IMR-90 (cell line): ENCODE measurements at regions not wholly inside any gene's neighbourhood (a gene's known extent, or its start where the extent isn't known, plus 50 kb on each side); places are given as distances from the start of the nearest gene placed in this dataset.

ENCODE experiments used
- MXI1 ChIP-seq: IDR thresholded peaks from 2 replicates; pipeline ENCODE4 v1.6.1; 2012; ENCODE audit warnings: low read depth, mild to moderate bottlenecking, low read length, moderate library complexity, borderline replicate concordance
- POLR2A ChIP-seq: IDR thresholded peaks from 2 replicates; pipeline ENCODE4 v1.6.1; 2012; ENCODE audit warnings: mild to moderate bottlenecking, low read depth, low read length
- RAD21 ChIP-seq: IDR thresholded peaks from 2 replicates; pipeline ENCODE4 v1.6.1; 2012; ENCODE audit warnings: low read length, improper control_type of control experiment
- RCOR1 ChIP-seq: IDR thresholded peaks from 2 replicates; pipeline ENCODE4 v1.6.1; 2012; ENCODE audit warnings: mild to moderate bottlenecking, low read length, improper control_type of control experiment; ENCODE audit not compliant: insufficient replicate concordance
- SMC3 ChIP-seq: fragments of 150-350 bp; IDR thresholded peaks from 2 replicates; pipeline ENCODE4 v1.6.1; 2016; ENCODE audit warnings: low read depth, mild to moderate bottlenecking, antibody characterized with exemption, low read length, moderate library complexity
- TF ChIP-seq, protein P1 (sequence below): conservative IDR thresholded peaks from 2 replicates; pipeline ENCODE4 v1.5.1; 2012; ENCODE audit warnings: mild to moderate bottlenecking, low read depth, low read length, improper control_type of control experiment
- TF ChIP-seq, protein P2 (sequence below): fragments of 150-350 bp; IDR thresholded peaks from 2 replicates; pipeline ENCODE4 v1.6.1; 2016; ENCODE audit warnings: low read depth, mild to moderate bottlenecking, low read length, moderate library complexity, borderline replicate concordance

DNA sequence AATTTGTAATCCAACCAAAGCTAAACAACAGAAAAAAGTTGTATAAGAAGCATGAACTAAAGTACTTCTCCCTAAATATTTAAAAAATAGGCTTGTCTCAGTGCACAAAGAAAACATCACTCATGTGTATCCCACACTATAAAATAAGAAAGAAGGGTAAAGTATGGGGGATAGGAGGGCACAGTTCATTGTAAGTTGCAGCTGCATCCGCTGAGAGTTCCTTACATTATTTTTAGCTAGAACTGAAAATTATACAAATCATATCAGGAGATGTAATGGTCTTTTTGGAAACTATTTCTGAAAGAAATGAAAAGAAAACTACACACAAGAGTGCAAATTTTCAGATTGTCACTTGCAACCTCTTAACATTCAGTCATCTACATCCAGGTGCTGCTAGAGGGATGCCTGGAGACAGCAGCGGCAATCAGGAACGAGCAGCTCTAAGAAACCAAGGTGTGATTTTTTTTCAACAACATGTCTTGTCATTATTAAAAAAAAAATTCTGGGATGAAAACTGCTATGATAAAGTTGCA lies 273.6 kb downstream of the ASXL3 start:
- TF ChIP-seq, protein P1, sequence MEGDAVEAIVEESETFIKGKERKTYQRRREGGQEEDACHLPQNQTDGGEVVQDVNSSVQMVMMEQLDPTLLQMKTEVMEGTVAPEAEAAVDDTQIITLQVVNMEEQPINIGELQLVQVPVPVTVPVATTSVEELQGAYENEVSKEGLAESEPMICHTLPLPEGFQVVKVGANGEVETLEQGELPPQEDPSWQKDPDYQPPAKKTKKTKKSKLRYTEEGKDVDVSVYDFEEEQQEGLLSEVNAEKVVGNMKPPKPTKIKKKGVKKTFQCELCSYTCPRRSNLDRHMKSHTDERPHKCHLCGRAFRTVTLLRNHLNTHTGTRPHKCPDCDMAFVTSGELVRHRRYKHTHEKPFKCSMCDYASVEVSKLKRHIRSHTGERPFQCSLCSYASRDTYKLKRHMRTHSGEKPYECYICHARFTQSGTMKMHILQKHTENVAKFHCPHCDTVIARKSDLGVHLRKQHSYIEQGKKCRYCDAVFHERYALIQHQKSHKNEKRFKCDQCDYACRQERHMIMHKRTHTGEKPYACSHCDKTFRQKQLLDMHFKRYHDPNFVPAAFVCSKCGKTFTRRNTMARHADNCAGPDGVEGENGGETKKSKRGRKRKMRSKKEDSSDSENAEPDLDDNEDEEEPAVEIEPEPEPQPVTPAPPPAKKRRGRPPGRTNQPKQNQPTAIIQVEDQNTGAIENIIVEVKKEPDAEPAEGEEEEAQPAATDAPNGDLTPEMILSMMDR, result no peak
- TF ChIP-seq, protein P2, sequence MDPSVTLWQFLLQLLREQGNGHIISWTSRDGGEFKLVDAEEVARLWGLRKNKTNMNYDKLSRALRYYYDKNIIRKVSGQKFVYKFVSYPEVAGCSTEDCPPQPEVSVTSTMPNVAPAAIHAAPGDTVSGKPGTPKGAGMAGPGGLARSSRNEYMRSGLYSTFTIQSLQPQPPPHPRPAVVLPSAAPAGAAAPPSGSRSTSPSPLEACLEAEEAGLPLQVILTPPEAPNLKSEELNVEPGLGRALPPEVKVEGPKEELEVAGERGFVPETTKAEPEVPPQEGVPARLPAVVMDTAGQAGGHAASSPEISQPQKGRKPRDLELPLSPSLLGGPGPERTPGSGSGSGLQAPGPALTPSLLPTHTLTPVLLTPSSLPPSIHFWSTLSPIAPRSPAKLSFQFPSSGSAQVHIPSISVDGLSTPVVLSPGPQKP, result no peak
- TF ChIP-seq RCOR1 (no peak), POLR2A (no peak), SMC3 (no peak), RAD21 (no peak), MXI1 (no peak)
